ENCODE measurements at regions not wholly inside any gene's neighbourhood (a gene's known extent, or its start where the extent isn't known, plus 50 kb on each side); places are given as distances from the start of the nearest gene placed in this dataset.

DNA sequence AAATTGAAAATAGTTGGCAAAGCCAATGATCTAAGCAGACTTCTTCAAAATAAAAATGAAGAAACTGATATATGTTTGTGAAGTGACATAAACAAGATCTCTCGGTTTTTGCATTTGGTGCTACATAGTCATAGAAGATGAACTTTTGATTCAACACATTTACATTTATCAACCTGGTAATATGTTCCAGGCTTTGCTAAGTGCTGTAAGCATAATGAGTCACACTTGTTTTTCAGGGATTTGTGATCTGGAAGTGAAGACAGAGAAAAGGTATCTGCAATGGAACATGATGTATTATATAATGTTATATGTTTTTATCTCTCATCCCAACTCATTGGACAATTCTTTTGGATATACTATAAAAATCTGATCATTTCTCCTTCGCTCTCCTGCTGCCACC, 801.4 kb downstream of the BRINP1 start:
- no peak overlapping the region for H3K4me2 ChIP-seq (ENCODE audit: extremely low read depth, insufficient read depth, low read length)
- no peaks in the 10 kb centered on the region for H3K27me3 ChIP-seq (ENCODE audit: control insufficient read depth, insufficient read depth, low read length)
- H3K4me1 ChIP-seq (ENCODE audit: control insufficient read depth, extremely low read depth, insufficient read depth, low read length) = no peaks in the 10 kb centered on the region
- H3K9ac ChIP-seq (ENCODE audit: insufficient read depth, low read length) = no peak overlapping the region
- DNase-seq (ENCODE audit: low read depth in 2 of 2) = no peak
- H3K4me3 ChIP-seq (replicated peaks in 1 of 4; ENCODE audit: control extremely low read depth in 1 of 4, insufficient read depth in 1 of 4, low read depth in 3 of 4, low read length in 4 of 4) = no peak overlapping the region
- no peak for TF ChIP-seq CTCF (conservative IDR thresholded peaks at IDR 0.05 in 1 of 2, IDR thresholded peaks at IDR 0.05 in 1 of 2; ENCODE audit: low read depth in 1 of 2, low read length in 2 of 2)
- no peak for TF ChIP-seq EZH2 (IDR thresholded peaks at IDR 0.05; ENCODE audit: low read length, missing control alignments)
- no peaks in the 10 kb centered on the region for H3K79me2 ChIP-seq (ENCODE audit: control insufficient read depth, insufficient read depth, low read length)
- no peaks in the 10 kb centered on the region for H3K9me3 ChIP-seq (ENCODE audit: control insufficient read depth, insufficient read depth, low read depth, low read length)
- no peak overlapping the region for H3K27ac ChIP-seq (ENCODE audit: insufficient read depth, low read length)
- H3K36me3 ChIP-seq (ENCODE audit: control insufficient read depth, insufficient read depth, low read length) = no peaks in the 10 kb centered on the region
- no peaks in the 10 kb centered on the region for H4K20me1 ChIP-seq (ENCODE audit: control insufficient read depth, extremely low read depth, insufficient read depth, low read length)
- H2AFZ ChIP-seq (ENCODE audit: low read length) = no peak overlapping the region

- Histone ChIP-seq H2AFZ (ENCODE audit: low read length) (no peak overlapping the region), H4K20me1 (ENCODE audit: control insufficient read depth, extremely low read depth, insufficient read depth, low read length) (no peaks in the 10 kb centered on the region), H3K4me2 (ENCODE audit: extremely low read depth, insufficient read depth, low read length) (no peak overlapping the region), H3K27me3 (ENCODE audit: control insufficient read depth, insufficient read depth, low read length) (no peaks in the 10 kb centered on the region), H3K9me3 (ENCODE audit: control insufficient read depth, insufficient read depth, low read depth, low read length) (no peaks in the 10 kb centered on the region), H3K79me2 (ENCODE audit: control insufficient read depth, insufficient read depth, low read length) (no peaks in the 10 kb centered on the region), H3K27ac (ENCODE audit: insufficient read depth, low read length) (no peak overlapping the region), H3K9ac (ENCODE audit: insufficient read depth, low read length) (no peak overlapping the region), H3K4me3 (replicated peaks in 1 of 4; ENCODE audit: control extremely low read depth in 1 of 4, insufficient read depth in 1 of 4, low read depth in 3 of 4, low read length in 4 of 4) (no peak overlapping the region), H3K36me3 (ENCODE audit: control insufficient read depth, insufficient read depth, low read length) (no peaks in the 10 kb centered on the region), H3K4me1 (ENCODE audit: control insufficient read depth, extremely low read depth, insufficient read depth, low read length) (no peaks in the 10 kb centered on the region)
- no peak for TF ChIP-seq EZH2 (IDR thresholded peaks at IDR 0.05; ENCODE audit: low read length, missing control alignments)
- no peak for TF ChIP-seq CTCF (conservative IDR thresholded peaks at IDR 0.05 in 1 of 2, IDR thresholded peaks at IDR 0.05 in 1 of 2; ENCODE audit: low read depth in 1 of 2, low read length in 2 of 2)
- DNase-seq (ENCODE audit: low read depth in 2 of 2) = no peak
These were observed 800.5 kb downstream of the BRINP1 start for GRCh38 chr9:118568704-118569103.

GRCh38 chr9:118569148-118569547, 800.1 kb downstream of the BRINP1 start:
- H3K27ac ChIP-seq (ENCODE audit: insufficient read depth, low read length) = no peak overlapping the region
- no peak overlapping the region for H3K4me3 ChIP-seq (replicated peaks in 1 of 4; ENCODE audit: control extremely low read depth in 1 of 4, insufficient read depth in 1 of 4, low read depth in 3 of 4, low read length in 4 of 4)
- no peaks in the 10 kb centered on the region for H3K79me2 ChIP-seq (ENCODE audit: control insufficient read depth, insufficient read depth, low read length)
- H2AFZ ChIP-seq (ENCODE audit: low read length) = no peak overlapping the region
- H3K27me3 ChIP-seq (ENCODE audit: control insufficient read depth, insufficient read depth, low read length) = no peaks in the 10 kb centered on the region
- no peaks in the 10 kb centered on the region for H3K9me3 ChIP-seq (ENCODE audit: control insufficient read depth, insufficient read depth, low read depth, low read length)
- H4K20me1 ChIP-seq (ENCODE audit: control insufficient read depth, extremely low read depth, insufficient read depth, low read length) = no peaks in the 10 kb centered on the region
- TF ChIP-seq CTCF (conservative IDR thresholded peaks at IDR 0.05 in 1 of 2, IDR thresholded peaks at IDR 0.05 in 1 of 2; ENCODE audit: low read depth in 1 of 2, low read length in 2 of 2) (no peak), EZH2 (IDR thresholded peaks at IDR 0.05; ENCODE audit: low read length, missing control alignments) (no peak)
- DNase-seq (ENCODE audit: low read depth in 2 of 2) = no peak
- H3K4me2 ChIP-seq (ENCODE audit: extremely low read depth, insufficient read depth, low read length) = no peak overlapping the region
- H3K36me3 ChIP-seq (ENCODE audit: control insufficient read depth, insufficient read depth, low read length) = no peaks in the 10 kb centered on the region
- no peak overlapping the region for H3K9ac ChIP-seq (ENCODE audit: insufficient read depth, low read length)
- no peaks in the 10 kb centered on the region for H3K4me1 ChIP-seq (ENCODE audit: control insufficient read depth, extremely low read depth, insufficient read depth, low read length)
